HG02759 (cell line): ENCODE measurements at regions not wholly inside any gene's neighbourhood (a gene's known extent, or its start where the extent isn't known, plus 50 kb on each side); places are given as distances from the start of the nearest gene placed in this dataset.
"Not testable (repeated sequence)": the region's sequence is repeated elsewhere in the genome, so short reads cannot be mapped to it uniquely, and the experiment has no call there.

Experiments used
- ATAC-seq: cut with Tn5 transposase; IDR thresholded peaks from one replicate; pipeline ENCODE4 v1.9.1; 2021; ENCODE audit warnings: mild to moderate bottlenecking, moderate library complexity; ENCODE audit not compliant: unreplicated experiment

DNA sequence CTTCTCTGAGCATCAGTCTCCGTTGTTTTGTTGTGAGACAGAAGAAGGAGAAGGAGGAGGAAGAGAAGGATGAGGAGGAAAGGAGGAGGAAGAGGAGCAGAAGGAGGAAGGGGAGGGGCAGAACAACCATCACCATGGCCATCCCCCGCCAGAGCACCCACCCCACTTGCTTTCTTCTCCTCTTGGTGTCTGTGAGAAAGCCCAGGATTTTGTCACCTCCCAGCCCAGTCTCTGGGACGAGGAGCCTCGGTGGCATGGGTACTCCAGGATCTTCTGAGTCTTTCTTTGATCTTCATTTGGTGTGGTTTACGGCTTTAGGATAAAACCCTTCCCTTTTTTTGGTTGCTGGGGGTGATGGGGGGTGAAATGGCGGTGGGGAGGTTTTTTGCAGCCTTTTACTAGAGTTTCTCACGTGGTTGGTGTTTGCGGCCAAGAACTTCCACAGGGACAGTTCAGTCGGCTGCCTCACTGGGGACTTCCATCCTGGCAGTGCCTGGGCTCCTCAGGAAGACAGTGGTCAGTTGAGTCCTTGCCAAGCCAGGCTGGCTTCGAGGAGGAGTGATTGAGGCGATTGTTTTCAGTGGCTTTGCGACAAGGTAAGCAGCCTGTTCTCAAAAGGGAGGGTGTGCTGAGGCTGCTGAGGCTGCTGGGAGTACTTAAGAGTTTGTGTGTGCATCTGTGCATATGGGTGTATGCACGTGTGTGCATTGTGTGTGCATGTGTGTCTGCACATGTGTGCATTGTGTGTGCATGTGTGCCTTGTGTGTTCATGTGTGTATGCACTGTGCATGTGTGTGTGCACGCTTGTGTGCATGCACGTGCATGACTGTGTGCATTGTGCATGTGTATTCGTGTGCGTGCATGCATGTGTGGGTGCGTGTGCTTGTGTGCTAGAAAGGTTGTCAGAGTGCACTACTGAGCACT lies 567.5 kb downstream of the TBC1D22A start:
- ATAC-seq, result no peak

DNA sequence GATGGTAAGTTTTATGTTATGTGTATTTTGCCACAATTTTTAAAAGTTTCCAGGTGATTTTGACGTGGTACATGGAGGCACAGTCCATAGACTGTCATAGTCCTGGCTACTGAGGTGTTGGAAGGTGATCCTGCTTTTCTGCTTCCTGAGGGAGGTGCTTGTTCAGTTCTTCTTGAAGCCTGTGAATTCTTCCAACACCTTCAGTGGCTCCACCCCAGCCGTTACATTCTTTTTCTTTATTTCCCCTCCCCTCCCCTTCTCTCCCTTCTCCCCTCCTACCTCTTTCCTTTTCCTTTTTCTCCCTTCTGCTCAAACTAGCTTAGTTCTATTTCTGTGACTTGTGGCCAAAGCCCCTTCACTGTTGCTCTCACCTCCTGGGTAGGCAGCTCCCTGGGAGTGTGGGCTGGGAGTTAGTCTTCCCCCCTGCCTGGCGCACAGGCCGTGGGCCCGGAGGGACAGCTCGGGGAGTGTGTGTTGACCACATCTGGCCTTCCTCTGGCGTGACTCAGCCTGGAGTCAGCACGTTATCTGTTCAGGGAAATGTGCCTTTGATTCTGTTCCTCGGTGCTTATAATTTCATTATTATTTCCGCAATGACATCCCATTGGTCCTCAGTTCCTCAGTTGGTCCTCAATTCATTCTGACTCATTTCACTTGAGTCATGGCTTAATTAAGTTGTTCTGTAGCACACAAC lies 566.2 kb downstream of the TBC1D22A start:
- no peak for ATAC-seq

DNA sequence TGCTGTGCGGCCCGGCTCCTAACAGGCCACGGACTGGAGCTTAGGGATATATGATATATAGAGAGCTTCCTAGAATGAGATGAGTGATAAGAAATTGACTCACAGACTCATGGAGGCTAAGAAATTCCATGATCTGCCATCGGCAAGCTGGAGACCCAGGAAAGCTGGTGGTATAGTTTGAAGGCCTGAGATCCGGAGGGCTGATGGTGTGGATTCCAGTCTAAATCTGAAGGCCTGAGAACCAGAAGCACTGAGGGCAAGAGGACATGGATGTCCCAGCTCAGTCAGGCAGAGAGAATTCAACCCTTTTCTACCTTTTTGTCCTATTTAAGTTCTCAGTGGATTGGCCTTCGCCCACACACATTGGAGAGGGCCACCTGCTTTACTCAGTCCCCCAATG lies 564.8 kb downstream of the TBC1D22A start:
- ATAC-seq, result no peak

DNA sequence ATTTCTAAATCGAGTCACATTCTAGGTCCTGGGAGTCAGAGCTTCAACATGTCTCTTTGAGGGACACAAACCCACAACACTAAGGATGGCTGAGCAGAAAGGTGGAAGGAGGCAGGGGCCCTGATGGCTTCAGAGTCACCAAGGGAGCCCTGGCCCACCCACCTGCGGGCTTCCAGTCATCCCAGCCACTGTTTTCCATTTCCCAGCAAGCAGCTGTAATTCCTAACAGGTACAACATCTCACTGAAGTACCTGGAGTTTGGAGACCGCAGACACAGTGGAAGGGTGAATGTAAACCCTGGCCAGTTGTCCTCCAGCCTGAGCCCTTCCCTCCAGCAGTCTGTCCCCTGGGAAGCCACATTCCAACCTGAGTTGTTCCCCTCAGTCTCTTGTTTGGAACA lies 562.8 kb downstream of the TBC1D22A start:
- ATAC-seq, result no peak

GRCh38 chr22:47324435-47324990 lies 562.1 kb downstream of the TBC1D22A start:
- no peak for ATAC-seq

DNA sequence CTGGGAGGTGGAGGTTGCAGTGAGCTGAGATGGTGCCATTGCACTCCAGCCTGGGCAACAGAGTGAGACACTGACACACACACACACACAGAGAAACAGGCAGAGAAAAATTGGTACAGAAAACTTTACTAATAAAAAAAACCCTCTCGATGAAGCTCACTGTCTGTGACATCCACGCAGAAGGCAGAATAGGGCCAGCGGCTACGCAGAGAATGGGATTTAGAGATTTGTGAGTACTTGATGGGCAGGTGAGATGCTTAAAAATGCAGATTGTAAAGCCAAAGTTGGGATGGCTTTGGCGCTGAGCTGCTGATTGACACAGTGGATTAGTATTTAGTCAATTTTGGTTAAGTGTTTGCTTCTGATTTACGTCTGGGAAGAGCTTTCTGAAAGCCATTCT lies 561.1 kb downstream of the TBC1D22A start:
- no peak for ATAC-seq

- ATAC-seq, result no peak
Measured at GRCh38 chr22:47322854-47323253, 560.4 kb downstream of the TBC1D22A start.

DNA sequence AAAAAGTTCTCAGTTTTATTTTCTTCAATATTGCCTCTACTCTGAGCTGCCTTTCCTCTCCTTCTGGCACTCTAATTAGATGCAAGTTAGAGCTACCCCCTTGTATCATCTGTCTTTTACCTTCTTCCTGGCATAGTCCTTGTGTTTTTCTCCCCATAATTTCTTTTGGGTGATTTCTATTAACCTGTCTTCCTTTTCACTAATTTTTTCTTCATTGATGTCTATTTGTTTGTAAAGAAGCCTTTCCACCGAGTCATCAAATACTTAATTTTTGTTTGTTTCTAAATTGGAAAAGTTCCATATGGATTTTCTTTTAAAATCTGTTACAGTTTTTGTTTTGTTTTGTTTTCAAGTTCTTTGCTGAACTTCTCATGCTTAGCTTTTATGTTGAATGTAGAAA lies 558.1 kb downstream of the TBC1D22A start:
- ATAC-seq, result no peak

- ATAC-seq, result no peak
Measured at GRCh38 chr22:47318041-47318737, 555.7 kb downstream of the TBC1D22A start.

DNA sequence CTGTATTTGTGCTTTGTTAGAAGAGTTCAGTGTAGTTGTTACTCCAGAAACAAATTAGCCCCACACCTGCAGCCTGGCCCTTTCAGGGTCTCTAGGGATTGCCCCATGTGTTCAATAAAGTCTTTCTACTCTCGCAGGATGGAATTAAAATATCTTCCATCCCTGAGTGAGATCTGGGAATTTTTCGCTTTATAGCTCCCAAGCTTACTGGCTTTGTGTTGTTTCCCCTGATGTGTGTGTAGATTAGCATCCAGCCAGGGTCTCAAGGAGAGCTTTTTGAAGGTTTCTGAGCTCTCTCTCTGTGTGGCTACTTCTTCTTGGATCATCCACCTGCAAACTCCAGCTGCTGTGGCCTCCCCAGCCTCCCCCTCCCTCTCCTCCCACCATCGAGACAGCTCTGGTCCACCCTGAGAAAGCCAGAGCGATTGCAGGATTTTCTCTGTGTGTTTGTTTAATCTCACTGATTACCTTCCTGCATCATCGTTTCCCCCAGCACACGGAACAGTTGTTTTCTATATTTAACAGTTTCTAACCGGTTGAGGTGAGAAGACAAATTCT lies 553.5 kb downstream of the TBC1D22A start:
- ATAC-seq, result no peak

GRCh38 chr22:47310601-47311000 lies 548.2 kb downstream of the TBC1D22A start:
- no peak for ATAC-seq

GRCh38 chr22:47309946-47310345 lies 547.5 kb downstream of the TBC1D22A start:
- ATAC-seq, result no peak

DNA sequence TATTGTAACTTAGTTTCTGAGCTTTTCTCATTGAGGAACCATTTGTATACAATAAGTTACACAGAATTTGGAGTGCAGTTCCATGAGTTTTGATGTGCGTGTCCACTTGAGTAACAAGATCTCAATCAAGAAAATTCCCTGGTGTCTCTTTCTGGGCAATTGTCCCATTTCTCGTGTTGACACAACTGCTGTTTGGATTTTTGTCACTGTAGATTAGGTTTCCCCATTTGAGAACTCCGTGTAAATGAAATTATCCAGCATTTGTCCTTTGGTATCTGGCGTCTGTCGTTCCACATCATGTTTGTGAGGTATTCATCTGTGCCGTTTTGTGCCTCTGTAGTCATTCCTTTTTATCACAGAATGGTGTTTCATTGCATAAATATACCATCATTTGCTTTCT lies 547.0 kb downstream of the TBC1D22A start:
- no peak for ATAC-seq

DNA sequence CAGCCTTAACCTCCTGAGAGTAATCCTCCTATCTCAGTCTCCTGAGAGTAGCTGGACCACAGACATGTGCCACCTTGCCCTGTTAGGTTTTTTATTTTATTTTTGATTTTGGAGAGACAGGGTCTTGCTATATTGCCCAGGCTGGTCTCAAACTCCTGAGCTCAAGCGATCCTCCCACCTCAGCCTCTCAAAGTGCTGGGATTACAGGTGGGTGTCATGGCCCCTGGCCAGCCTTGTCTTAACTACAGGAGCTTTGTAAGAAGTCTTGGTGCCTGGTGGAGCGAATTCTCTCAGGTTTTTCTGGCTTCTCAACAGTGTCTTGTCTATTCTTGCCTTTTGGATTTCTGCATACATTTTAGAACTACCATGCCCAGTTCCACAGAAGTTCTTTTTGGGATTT lies 546.4 kb downstream of the TBC1D22A start:
- ATAC-seq, result no peak

GRCh38 chr22:47307822-47308221 lies 545.4 kb downstream of the TBC1D22A start:
- ATAC-seq, result no peak

- ATAC-seq, result no peak
Measured at GRCh38 chr22:47307326-47307725, 544.9 kb downstream of the TBC1D22A start.

DNA sequence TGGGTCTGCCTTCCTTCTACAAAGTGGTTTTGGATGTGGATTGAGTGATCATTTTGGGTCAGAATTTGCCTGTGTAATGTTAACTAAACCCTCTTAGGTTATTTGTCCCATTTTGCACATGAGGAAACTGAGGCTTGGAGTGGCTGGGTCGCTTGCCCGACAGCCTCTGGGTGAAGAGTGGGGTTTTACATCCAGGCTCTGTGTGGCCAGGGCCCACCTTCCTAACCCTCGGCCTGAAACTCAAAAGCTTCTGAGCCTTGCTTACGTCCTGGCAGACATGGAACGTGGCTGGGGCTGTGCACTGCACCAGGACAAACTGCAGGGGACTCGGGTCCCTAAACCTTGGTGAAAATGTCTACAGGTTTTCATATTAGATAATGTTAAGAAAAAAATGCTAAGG lies 542.4 kb downstream of the TBC1D22A start:
- no peak for ATAC-seq

DNA sequence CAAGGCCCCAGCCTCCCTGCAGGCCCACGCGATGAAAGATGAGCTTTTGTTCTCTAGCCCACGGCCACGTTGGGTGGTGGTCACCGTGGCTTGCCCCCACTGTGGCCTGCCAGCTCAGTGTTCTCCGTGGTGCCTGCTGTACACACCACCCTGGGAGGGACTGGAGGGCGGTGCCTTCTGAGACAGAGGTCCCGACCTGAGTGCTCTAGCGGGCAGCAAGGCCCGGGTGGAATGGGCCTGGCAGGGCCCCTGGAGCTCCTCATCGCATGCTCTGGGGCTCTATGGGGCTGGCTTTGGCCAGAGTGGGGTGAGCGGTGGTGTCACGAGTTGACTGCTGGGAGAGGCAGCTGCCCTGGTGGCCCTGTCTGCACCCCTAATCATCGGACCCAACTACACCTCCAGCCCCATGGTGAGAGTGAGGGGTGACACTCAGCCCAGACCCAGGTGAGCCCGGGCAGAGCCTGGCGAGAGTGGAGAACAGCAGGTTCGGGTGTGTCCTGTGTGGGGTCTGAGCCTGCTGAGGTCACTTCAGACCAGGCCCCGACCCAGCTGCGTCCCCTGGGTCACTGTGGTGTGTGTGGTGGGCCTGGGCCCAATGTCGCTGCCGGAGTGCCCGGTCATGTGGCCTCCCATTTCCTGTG lies 541.9 kb downstream of the TBC1D22A start:
- no peak for ATAC-seq

- ATAC-seq, result no peak
Measured at GRCh38 chr22:47303161-47303890, 540.9 kb downstream of the TBC1D22A start.

DNA sequence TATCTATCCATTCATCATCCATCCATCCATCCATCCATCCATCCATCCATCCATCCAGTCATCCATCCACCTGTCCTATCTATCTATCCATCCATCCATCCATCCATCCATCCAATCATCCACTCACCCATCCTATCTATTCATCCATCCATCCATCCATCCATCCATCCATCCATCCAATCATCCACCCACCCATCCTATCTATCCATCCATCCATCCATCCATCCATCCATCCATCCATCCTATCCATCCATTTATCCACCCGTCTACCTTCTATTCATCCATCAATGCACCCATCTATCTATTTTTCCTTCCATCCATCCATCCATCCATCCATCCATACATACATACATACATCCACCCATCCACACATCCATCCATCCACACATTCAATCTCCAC lies 540.1 kb downstream of the TBC1D22A start:
- ATAC-seq, result not testable (repeated sequence)
